DND-41 (cell line): ENCODE measurements at regions not wholly inside any gene's neighbourhood (a gene's known extent, or its start where the extent isn't known, plus 50 kb on each side); places are given as distances from the start of the nearest gene placed in this dataset.

Source experiments
- ATAC-seq: fragments of 200-7000 bp; cut with Tn5 transposase; 3 replicates; pipeline ENCODE4 v1.9.1; 2021; ENCODE audit warnings: low read depth; ENCODE audit not compliant: insufficient read depth
- DNase-seq: peaks from one replicate; pipeline ENCODE4 v3.0.0-alpha.2; 2020
- H2AFZ ChIP-seq: 2 replicates; pipeline ENCODE4 v1.6.0; 2012; ENCODE audit warnings: low read depth, low read length
- H3K27ac ChIP-seq: 2 replicates; pipeline ENCODE4 v1.5.1; 2012; ENCODE audit warnings: low read length, inconsistent platforms
- H3K27me3 ChIP-seq: fragments of 200-600 bp; sonication (generic); 2 replicates; pipeline ENCODE4 v1.6.0; 2012; ENCODE audit warnings: low read length, mild to moderate bottlenecking, inconsistent platforms; ENCODE audit not compliant: insufficient read depth, poor library complexity
- H3K36me3 ChIP-seq: 2 replicates; pipeline ENCODE4 v1.5.1; 2012; ENCODE audit warnings: low read length, inconsistent platforms; ENCODE audit not compliant: insufficient read depth
- H3K4me1 ChIP-seq: 2 replicates; pipeline ENCODE4 v1.5.1; 2012; ENCODE audit warnings: mild to moderate bottlenecking, low read length; ENCODE audit not compliant: insufficient read depth
- H3K4me2 ChIP-seq: 2 replicates; pipeline ENCODE4 v1.6.0; 2012; ENCODE audit warnings: mild to moderate bottlenecking, moderate library complexity, low read length, inconsistent platforms; ENCODE audit not compliant: insufficient read depth
- H3K4me3 ChIP-seq, 2 experiments: fragments of 200-600 bp in 1 of 2; shearing (Covaris generic) in 1 of 2; 2 replicates each; pipeline ENCODE4 v1.5.1; 2012 to 2016; ENCODE audit warnings: inconsistent platforms in 2 of 2, low read length in 2 of 2, mild to moderate bottlenecking in 2 of 2, low read depth in 1 of 2, moderate library complexity in 1 of 2
- H3K79me2 ChIP-seq: 2 replicates; pipeline ENCODE4 v1.6.0; 2012; ENCODE audit warnings: low read length, inconsistent platforms; ENCODE audit not compliant: insufficient read depth
- H3K9ac ChIP-seq: 2 replicates; pipeline ENCODE4 v1.6.0; 2012; ENCODE audit warnings: low read depth, mild to moderate bottlenecking, inconsistent platforms, low read length, moderate library complexity
- H3K9me3 ChIP-seq: 2 replicates; pipeline ENCODE4 v1.5.1; 2012; ENCODE audit warnings: low read length, moderate library complexity, mild to moderate bottlenecking, inconsistent platforms; ENCODE audit not compliant: insufficient read depth, severe bottlenecking
- H4K20me1 ChIP-seq: 2 replicates; pipeline ENCODE4 v1.6.0; 2012; ENCODE audit warnings: low read length; ENCODE audit not compliant: insufficient read depth
- EZH2 ChIP-seq: IDR thresholded peaks from 3 replicates; pipeline ENCODE4 v1.6.1; 2012; ENCODE audit warnings: borderline replicate concordance, low read depth, mild to moderate bottlenecking, moderate library complexity, low read length, inconsistent platforms; ENCODE audit not compliant: severe bottlenecking
- TF ChIP-seq, protein P1 (sequence below): IDR thresholded peaks from 2 replicates; pipeline ENCODE4 v1.5.1; 2012; ENCODE audit warnings: borderline replicate concordance, low read length, moderate library complexity, mild to moderate bottlenecking; ENCODE audit not compliant: poor library complexity, severe bottlenecking; ENCODE audit errors: extremely low read depth

- ATAC-seq (no peak), DNase-seq (no peak)
- no peaks in the 10 kb centered on the region for H3K79me2 ChIP-seq
- no peak overlapping the region for H3K4me2 ChIP-seq
- no peak overlapping the region for H3K4me3 ChIP-seq
- no peaks in the 10 kb centered on the region for H4K20me1 ChIP-seq
- H3K4me1 ChIP-seq: no peaks in the 10 kb centered on the region
- H2AFZ ChIP-seq: no peak overlapping the region
- H3K27ac ChIP-seq: no peak overlapping the region
- no peak overlapping the region for H3K9ac ChIP-seq
- H3K27me3 ChIP-seq: no peaks in the 10 kb centered on the region
- TF ChIP-seq, protein P1, sequence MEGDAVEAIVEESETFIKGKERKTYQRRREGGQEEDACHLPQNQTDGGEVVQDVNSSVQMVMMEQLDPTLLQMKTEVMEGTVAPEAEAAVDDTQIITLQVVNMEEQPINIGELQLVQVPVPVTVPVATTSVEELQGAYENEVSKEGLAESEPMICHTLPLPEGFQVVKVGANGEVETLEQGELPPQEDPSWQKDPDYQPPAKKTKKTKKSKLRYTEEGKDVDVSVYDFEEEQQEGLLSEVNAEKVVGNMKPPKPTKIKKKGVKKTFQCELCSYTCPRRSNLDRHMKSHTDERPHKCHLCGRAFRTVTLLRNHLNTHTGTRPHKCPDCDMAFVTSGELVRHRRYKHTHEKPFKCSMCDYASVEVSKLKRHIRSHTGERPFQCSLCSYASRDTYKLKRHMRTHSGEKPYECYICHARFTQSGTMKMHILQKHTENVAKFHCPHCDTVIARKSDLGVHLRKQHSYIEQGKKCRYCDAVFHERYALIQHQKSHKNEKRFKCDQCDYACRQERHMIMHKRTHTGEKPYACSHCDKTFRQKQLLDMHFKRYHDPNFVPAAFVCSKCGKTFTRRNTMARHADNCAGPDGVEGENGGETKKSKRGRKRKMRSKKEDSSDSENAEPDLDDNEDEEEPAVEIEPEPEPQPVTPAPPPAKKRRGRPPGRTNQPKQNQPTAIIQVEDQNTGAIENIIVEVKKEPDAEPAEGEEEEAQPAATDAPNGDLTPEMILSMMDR: no peak
- TF ChIP-seq EZH2: no peak
- no peaks in the 10 kb centered on the region for H3K36me3 ChIP-seq
- no peaks in the 10 kb centered on the region for H3K9me3 ChIP-seq
These were observed 135.6 kb upstream of the ABI3BP start for GRCh38 chr3:101128786-101129185.

GRCh38 chr3:101128001-101128400 lies 134.8 kb upstream of the ABI3BP start:
- Histone ChIP-seq H3K79me2 (no peaks in the 10 kb centered on the region), H3K4me3 (no peak overlapping the region), H3K9ac (no peak overlapping the region), H3K4me1 (no peaks in the 10 kb centered on the region), H3K9me3 (no peaks in the 10 kb centered on the region), H3K27ac (no peak overlapping the region), H3K4me2 (no peak overlapping the region), H3K27me3 (no peaks in the 10 kb centered on the region), H3K36me3 (no peaks in the 10 kb centered on the region), H4K20me1 (no peaks in the 10 kb centered on the region), H2AFZ (no peak overlapping the region)
- TF ChIP-seq, protein P1: no peak
- TF ChIP-seq EZH2: no peak
- DNase-seq (no peak), ATAC-seq (no peak)

DNA sequence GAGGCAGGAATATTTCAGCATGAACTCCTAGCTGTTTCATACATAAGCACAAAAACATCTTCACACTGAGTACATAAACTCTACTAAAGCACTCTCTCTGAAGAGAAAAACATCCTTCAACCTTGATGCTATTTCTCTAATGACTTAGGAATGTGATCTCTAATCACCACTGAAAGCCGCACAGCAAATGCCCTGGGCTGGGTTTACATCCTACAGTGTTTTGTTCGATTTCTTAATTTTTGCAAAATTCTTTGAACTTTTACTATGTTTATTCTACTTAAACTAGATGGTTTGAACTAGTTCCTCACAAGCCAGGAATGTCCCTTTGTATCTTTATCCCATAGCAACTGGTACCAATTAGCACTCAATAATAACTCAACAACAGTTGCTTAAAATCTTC lies 130.9 kb upstream of the ABI3BP start:
- no peaks in the 10 kb centered on the region for H4K20me1 ChIP-seq
- TF ChIP-seq EZH2: no peak
- TF ChIP-seq, protein P1: no peak
- H3K27ac ChIP-seq: no peak overlapping the region
- H3K4me1 ChIP-seq: no peaks in the 10 kb centered on the region
- no peak overlapping the region for H2AFZ ChIP-seq
- H3K9ac ChIP-seq: no peak overlapping the region
- no peaks in the 10 kb centered on the region for H3K36me3 ChIP-seq
- H3K79me2 ChIP-seq: no peaks in the 10 kb centered on the region
- H3K27me3 ChIP-seq: no peaks in the 10 kb centered on the region
- ATAC-seq (no peak), DNase-seq (no peak)
- no peaks in the 10 kb centered on the region for H3K9me3 ChIP-seq
- H3K4me3 ChIP-seq: no peak overlapping the region
- no peak overlapping the region for H3K4me2 ChIP-seq

DNA sequence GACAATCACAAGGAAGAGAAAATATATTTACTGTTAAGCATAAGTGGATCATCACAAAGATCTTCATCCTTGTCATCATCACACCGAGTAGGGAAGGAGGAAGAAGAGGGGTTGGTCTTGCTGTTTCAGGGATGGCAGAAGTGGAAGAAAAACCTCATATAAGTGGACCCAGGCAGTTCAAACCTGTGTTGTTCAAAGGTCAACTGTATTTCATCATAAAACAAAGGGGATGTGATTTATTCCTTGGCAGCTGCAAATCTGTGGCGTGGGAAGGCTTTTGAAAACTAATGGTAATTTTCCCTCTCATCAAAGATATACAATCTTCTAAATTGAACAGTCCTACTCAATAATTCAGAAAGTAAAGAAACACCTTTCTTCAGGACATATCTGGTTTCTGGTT lies 129.9 kb upstream of the ABI3BP start:
- TF ChIP-seq, protein P1: no peak
- no peak for TF ChIP-seq EZH2
- no peaks in the 10 kb centered on the region for H4K20me1 ChIP-seq
- H3K9me3 ChIP-seq: no peaks in the 10 kb centered on the region
- no peak overlapping the region for H3K4me3 ChIP-seq
- no peaks in the 10 kb centered on the region for H3K79me2 ChIP-seq
- no peak overlapping the region for H3K27ac ChIP-seq
- no peak overlapping the region for H2AFZ ChIP-seq
- no peaks in the 10 kb centered on the region for H3K36me3 ChIP-seq
- H3K4me1 ChIP-seq: no peaks in the 10 kb centered on the region
- no peak overlapping the region for H3K9ac ChIP-seq
- no peak overlapping the region for H3K4me2 ChIP-seq
- ATAC-seq (no peak), DNase-seq (no peak)
- H3K27me3 ChIP-seq: no peaks in the 10 kb centered on the region
